Endothelial cell of umbilical vein (primary cell): ENCODE measurements at regions not wholly inside any gene's neighbourhood (a gene's known extent, or its start where the extent isn't known, plus 50 kb on each side); places are given as distances from the start of the nearest gene placed in this dataset.

Experiments used
- BruUV-seq: library from RNA; stranded (reverse); fragments of 400-500 nt; replicated peaks from 2 replicates; lab custom pipeline; 2021; lab: Mats Ljungman, UMichigan
- CTCF ChIA-PET: fragments of 300-600, 350-600 bp; sonication (Branson Sonifier 250); formaldehyde crosslinking; loops from one replicate; lab custom pipeline; 2021; ENCODE audit warnings: antibody characterized with exemption, inconsistent platforms; lab: Charles Lee
- POLR2A ChIA-PET: fragments of 300-600, 350-600 bp; sonication (Branson Sonifier 250); formaldehyde crosslinking; loops from one replicate; lab custom pipeline; 2021; ENCODE audit warnings: antibody characterized with exemption, inconsistent platforms; lab: Charles Lee
- DNase-seq: peaks from one replicate; pipeline ENCODE4 v3.0.0-alpha.2; 2011; ENCODE audit warnings: low read depth, low spot score
- FAIRE-seq: peaks from 2 replicates; lab custom pipeline; 2011; peaks lifted over from hg19 to GRCh38; lab: Jason Lieb, UNC
- H2AFZ ChIP-seq: 2 replicates; pipeline ENCODE4 v1.6.0; 2012; ENCODE audit warnings: low read depth, low read length, control low read depth, inconsistent platforms
- H3K27ac ChIP-seq: 2 replicates; pipeline ENCODE4 v1.5.1; 2011; ENCODE audit warnings: low read depth, mild to moderate bottlenecking, control low read depth, low read length, moderate library complexity; ENCODE audit not compliant: insufficient read depth
- H3K27me3 ChIP-seq, 2 experiments: 2 replicates each; pipeline versions ENCODE4 v1.6.0 to v1.6.1; 2011; ENCODE audit warnings: low read length in 2 of 2, mixed read lengths in 1 of 2; ENCODE audit not compliant: control insufficient read depth in 2 of 2, insufficient read depth in 2 of 2
- H3K36me3 ChIP-seq, 2 experiments: 2 replicates in 1 of 2; 3 replicates in 1 of 2; pipeline ENCODE4 v1.5.1; 2011; ENCODE audit warnings: low read length in 2 of 2, mild to moderate bottlenecking in 1 of 2, moderate library complexity in 1 of 2; ENCODE audit not compliant: control insufficient read depth in 2 of 2, insufficient read depth in 2 of 2; ENCODE audit errors: extremely low read depth in 1 of 2
- H3K4me1 ChIP-seq: 3 replicates; pipeline ENCODE4 v1.5.1; 2011; ENCODE audit warnings: mild to moderate bottlenecking, low read length; ENCODE audit not compliant: control insufficient read depth, insufficient read depth; ENCODE audit errors: extremely low read depth
- H3K4me2 ChIP-seq: 2 replicates; pipeline ENCODE4 v1.6.1; 2011; ENCODE audit warnings: low read length, control low read depth, mixed read lengths; ENCODE audit not compliant: insufficient read depth
- H3K4me3 ChIP-seq, 3 experiments: fragments of 200-600 bp in 1 of 3; sonication (generic), shearing (Covaris generic) in 1 of 3; replicated peaks in 1 of 3; 2 replicates each; pipeline ENCODE4 v1.5.1; 2011 to 2016; ENCODE audit warnings: control low read depth in 3 of 3, low read length in 3 of 3, mild to moderate bottlenecking in 2 of 3, inconsistent platforms in 1 of 3, low read depth in 1 of 3, moderate library complexity in 1 of 3; ENCODE audit not compliant: insufficient read depth in 1 of 3
- H3K79me2 ChIP-seq: 2 replicates; pipeline ENCODE4 v1.6.0; 2012; ENCODE audit warnings: low read length, inconsistent platforms; ENCODE audit not compliant: control insufficient read depth, insufficient read depth
- H3K9ac ChIP-seq: replicated peaks from 2 replicates; pipeline ENCODE3; 2011; ENCODE audit warnings: low read length, control low read depth; ENCODE audit not compliant: insufficient read depth; ENCODE audit errors: extremely low read depth
- H3K9me1 ChIP-seq: replicated peaks from 3 replicates; pipeline ENCODE4 v1.6.0; 2011; ENCODE audit warnings: mild to moderate bottlenecking, low read length; ENCODE audit not compliant: control insufficient read depth, insufficient read depth; ENCODE audit errors: extremely low read depth
- H3K9me3 ChIP-seq: replicated peaks from 2 replicates; pipeline ENCODE4 v1.5.1; 2012; ENCODE audit warnings: low read length, inconsistent platforms; ENCODE audit not compliant: control insufficient read depth, insufficient read depth
- H4K20me1 ChIP-seq: replicated peaks from 2 replicates; pipeline ENCODE3; 2011; ENCODE audit warnings: mild to moderate bottlenecking, low read length; ENCODE audit not compliant: control insufficient read depth, insufficient read depth; ENCODE audit errors: extremely low read depth
- EZH2 ChIP-seq: IDR thresholded peaks from 2 replicates; pipeline ENCODE4 v1.6.1; 2012; ENCODE audit warnings: borderline replicate concordance, low read depth, mild to moderate bottlenecking, moderate library complexity, low read length, inconsistent platforms; ENCODE audit not compliant: severe bottlenecking
- FOS ChIP-seq: IDR thresholded peaks from 2 replicates; pipeline ENCODE4 v1.6.1; 2011; ENCODE audit warnings: mild to moderate bottlenecking, low read length, moderate library complexity, borderline replicate concordance; ENCODE audit not compliant: insufficient read depth
- GATA2 ChIP-seq: IDR thresholded peaks from 2 replicates; pipeline ENCODE4 v1.7.0; 2011; ENCODE audit warnings: low read depth, mild to moderate bottlenecking, moderate library complexity, mixed read lengths, low read length; ENCODE audit not compliant: insufficient read length, insufficient read depth
- JUN ChIP-seq: IDR thresholded peaks from 2 replicates; pipeline ENCODE4 v1.6.1; 2011; ENCODE audit warnings: borderline replicate concordance, low read depth; ENCODE audit not compliant: insufficient read length, insufficient read depth
- MYC ChIP-seq: IDR thresholded peaks from one replicate; pipeline ENCODE4 v1.6.1; 2011; ENCODE audit warnings: mild to moderate bottlenecking, low read depth, low read length
- POLR2A ChIP-seq: IDR thresholded peaks from 2 replicates; pipeline ENCODE4 v1.6.1; 2012; ENCODE audit warnings: low read depth, mild to moderate bottlenecking, control low read depth, low read length
- POLR2AphosphoS5 ChIP-seq: IDR thresholded peaks from 2 replicates; pipeline ENCODE4 v1.6.1; 2012; ENCODE audit warnings: low read depth, mild to moderate bottlenecking, control low read depth, low read length, moderate library complexity; ENCODE audit not compliant: insufficient read depth
- dilution Hi-C: fragments of 300-500 bp; cut with MboI; formaldehyde crosslinking; loops from one replicate; pipeline ENCODE4 v1.15.0; 2019; ENCODE audit warnings: low sequenced_read_pairs; ENCODE audit not compliant: extremely low pct_ligation_motif_present
- intact Hi-C: fragments of 100-400 bp; cut with micrococcal nuclease; formaldehyde crosslinking; loops from one replicate; pipeline ENCODE4 v1.10.0; 2022
- TF ChIP-seq, protein P1 (sequence below): IDR thresholded peaks from 2 replicates; pipeline ENCODE4 v1.6.1; 2011; ENCODE audit not compliant: insufficient read depth, insufficient read length
- TF ChIP-seq, protein P2 (sequence below), 2 donors: IDR thresholded peaks; 1 replicate in 1 of 2; 2 replicates in 1 of 2; pipeline ENCODE4 v1.5.1; 2011; ENCODE audit warnings: low read length in 2 of 2, mild to moderate bottlenecking in 2 of 2, moderate library complexity in 2 of 2, control low read depth in 1 of 2, inconsistent platforms in 1 of 2, low read depth in 1 of 2; ENCODE audit not compliant: insufficient read depth in 1 of 2; ENCODE audit errors: extremely low read depth in 1 of 2

DNA sequence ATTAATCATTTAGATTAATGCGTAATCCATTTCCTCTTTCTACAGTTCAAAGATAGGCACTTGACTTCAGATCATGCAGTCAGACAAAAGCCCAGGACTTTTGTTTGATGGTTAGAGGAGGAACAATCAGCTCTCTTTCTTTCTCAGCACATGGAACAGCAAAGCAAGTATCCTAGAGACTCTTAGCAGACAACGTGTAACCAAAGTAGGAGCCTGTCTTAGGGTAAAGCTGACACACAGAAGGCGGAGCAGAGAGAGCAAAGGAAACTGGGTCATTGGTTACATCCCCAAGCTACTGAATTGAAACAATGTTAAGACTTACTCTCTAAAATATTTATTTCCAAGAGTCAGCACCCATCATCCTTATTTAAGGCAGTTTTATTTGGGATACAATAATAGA, 110.0 kb upstream of the HES1 start:
- H3K79me2 ChIP-seq: no peaks in the 10 kb centered on the region
- POLR2A ChIA-PET: no interaction called here
- H3K4me2 ChIP-seq: no peak overlapping the region
- no peaks in the 10 kb centered on the region for H3K4me1 ChIP-seq
- no peak for DNase-seq
- H3K9me3 ChIP-seq: no peaks in the 10 kb centered on the region
- intact Hi-C loops (no loop called here), dilution Hi-C loops (no loop called here)
- H3K27me3 ChIP-seq: no peaks in the 10 kb centered on the region
- no peaks in the 10 kb centered on the region for H4K20me1 ChIP-seq
- no peak overlapping the region for H2AFZ ChIP-seq
- H3K27ac ChIP-seq: no peak overlapping the region
- no peak for FAIRE-seq
- H3K36me3 ChIP-seq: no peaks in the 10 kb centered on the region
- TF ChIP-seq MYC (no peak), POLR2AphosphoS5 (no peak), GATA2 (no peak), JUN (no peak), EZH2 (no peak), FOS (no peak), POLR2A (no peak)
- TF ChIP-seq, protein P1, sequence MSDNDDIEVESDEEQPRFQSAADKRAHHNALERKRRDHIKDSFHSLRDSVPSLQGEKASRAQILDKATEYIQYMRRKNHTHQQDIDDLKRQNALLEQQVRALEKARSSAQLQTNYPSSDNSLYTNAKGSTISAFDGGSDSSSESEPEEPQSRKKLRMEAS: no peak
- TF ChIP-seq, protein P2, sequence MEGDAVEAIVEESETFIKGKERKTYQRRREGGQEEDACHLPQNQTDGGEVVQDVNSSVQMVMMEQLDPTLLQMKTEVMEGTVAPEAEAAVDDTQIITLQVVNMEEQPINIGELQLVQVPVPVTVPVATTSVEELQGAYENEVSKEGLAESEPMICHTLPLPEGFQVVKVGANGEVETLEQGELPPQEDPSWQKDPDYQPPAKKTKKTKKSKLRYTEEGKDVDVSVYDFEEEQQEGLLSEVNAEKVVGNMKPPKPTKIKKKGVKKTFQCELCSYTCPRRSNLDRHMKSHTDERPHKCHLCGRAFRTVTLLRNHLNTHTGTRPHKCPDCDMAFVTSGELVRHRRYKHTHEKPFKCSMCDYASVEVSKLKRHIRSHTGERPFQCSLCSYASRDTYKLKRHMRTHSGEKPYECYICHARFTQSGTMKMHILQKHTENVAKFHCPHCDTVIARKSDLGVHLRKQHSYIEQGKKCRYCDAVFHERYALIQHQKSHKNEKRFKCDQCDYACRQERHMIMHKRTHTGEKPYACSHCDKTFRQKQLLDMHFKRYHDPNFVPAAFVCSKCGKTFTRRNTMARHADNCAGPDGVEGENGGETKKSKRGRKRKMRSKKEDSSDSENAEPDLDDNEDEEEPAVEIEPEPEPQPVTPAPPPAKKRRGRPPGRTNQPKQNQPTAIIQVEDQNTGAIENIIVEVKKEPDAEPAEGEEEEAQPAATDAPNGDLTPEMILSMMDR (IDR thresholded peaks at IDR 0.05; ENCODE audit: extremely low read depth in 1 of 2, insufficient read depth in 1 of 2, low read depth in 1 of 2, low read length in 2 of 2): no peak
- no peak overlapping the region for H3K4me3 ChIP-seq
- no TSS peak for BruUV-seq
- CTCF ChIA-PET: interaction anchor here (1.4 kb wide), 1 partner anchor 32 kb away, joined by 5 read pairs; no protein-coding TSS in a partner anchor
- H3K9me1 ChIP-seq: no peaks in the 10 kb centered on the region
- H3K9ac ChIP-seq: no peak overlapping the region
